Amniotic epithelial cell (primary cell): ENCODE measurements at regions not wholly inside any gene's neighbourhood (a gene's known extent, or its start where the extent isn't known, plus 50 kb on each side); places are given as distances from the start of the nearest gene placed in this dataset.
"Not testable (repeated sequence)": the region's sequence is repeated elsewhere in the genome, so short reads cannot be mapped to it uniquely, and the experiment has no call there.

Experiments
- DNase-seq: peaks from one replicate; pipeline ENCODE4 v3.0.0-alpha.2; 2010; ENCODE audit warnings: low read depth

GRCh38 chr4:79175716-79176115 lies 150.1 kb downstream of the NAA11 start:
- DNase-seq, result no peak

GRCh38 chr4:79174490-79175252 lies 151.2 kb downstream of the NAA11 start:
- no peak for DNase-seq

GRCh38 chr4:79173186-79173585 lies 152.7 kb downstream of the NAA11 start:
- DNase-seq, result no peak

DNA sequence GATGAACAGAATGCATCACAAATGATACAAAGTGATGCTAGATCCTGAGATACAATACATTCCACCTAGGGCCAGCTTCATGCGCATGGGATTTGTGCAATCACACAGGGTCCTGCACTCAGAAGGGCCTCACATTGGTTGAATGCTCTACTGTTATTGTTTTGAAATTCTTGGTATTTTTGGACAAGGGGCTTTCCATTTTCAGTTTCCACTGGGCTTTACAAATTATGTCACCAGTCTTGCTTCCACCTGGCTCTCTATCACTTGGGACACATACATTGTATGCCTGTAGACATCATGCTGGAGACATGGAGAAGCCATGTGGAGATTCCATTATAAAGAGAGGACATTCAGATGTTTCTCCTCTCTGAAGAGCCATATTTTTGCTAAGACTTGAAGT lies 155.8 kb downstream of the NAA11 start:
- DNase-seq, result no peak

DNA sequence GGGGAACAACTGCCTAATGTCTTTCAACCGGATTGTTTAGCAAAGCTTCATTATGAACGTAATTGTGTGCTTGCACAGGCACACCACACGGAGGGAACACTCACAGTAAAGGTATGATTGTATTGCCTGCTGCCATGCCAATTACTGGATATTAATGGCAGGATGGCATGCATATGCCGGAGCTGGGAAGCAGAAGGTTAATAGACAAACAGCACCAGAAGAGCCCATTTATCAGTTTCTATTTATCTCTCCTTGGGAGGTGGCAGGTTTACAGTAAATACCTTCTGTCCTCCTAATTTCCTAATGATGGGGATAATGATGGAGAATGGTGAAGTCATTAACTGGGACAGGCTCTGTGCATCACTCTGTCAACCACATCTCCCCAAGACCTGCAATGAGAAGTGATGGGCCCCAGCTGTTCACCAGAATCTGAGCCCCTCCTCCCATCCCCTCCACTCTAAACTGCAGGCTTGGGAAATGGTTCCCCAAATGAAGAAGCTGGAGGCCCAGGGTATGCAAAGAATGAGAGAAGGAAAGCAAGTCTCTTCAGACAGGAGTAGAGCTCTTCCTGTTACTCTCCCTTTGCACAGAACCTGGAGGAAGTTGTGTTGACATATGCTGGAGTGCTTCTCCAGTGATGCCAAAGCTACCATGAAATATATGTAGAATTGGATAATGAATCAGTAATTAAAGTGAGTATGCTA lies 160.8 kb downstream of the NAA11 start:
- no peak for DNase-seq

DNA sequence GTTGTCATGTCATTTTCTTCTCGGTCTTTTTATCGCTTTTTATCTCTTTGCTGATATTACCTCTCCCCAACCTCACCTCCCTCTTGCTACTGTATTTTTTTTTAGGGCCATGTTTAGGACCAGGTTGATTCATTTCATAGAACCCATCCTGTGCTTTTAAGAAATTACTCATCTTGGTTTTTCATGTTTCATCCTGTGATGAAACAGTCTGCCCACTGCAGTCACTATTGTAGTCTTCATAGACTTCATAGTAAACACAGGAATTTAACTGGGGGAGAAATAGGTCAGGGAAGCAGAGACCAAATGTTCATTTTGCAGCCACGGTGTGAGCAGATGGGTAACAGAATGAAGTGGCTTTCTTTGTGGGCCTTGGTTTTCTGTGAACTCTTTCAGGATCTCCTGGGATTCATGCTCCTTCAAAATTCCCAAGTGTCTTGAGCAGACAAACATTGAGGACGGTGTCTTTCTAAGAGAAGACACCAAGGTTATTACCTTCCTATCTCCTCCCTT lies 161.8 kb downstream of the NAA11 start:
- no peak for DNase-seq

GRCh38 chr4:79160962-79161361 lies 164.9 kb downstream of the NAA11 start:
- DNase-seq, result no peak

- not testable (repeated sequence) for DNase-seq
Measured at GRCh38 chr4:79158705-79159104, 167.2 kb downstream of the NAA11 start.

DNA sequence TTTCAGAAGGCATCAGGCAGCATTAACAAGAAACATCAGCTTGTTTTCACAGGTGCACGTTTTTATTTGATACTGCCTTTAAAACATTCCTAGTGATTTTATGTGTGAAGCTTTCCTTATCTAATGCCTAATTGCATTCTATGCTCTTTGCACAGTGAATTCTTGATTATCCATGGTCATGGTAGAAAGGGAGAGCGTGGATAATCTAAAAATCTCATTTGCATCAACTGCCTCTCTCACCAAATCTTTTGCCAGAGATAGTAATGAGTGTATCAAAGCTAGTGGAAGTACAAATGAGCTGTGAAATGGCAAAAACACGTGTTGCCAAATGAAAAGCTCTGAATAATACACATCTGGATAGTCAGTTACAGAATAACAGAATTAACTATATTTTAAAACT lies 170.5 kb downstream of the NAA11 start:
- DNase-seq, result no peak

- DNase-seq, result no peak
Measured at GRCh38 chr4:79150820-79151416, 174.9 kb downstream of the NAA11 start.

GRCh38 chr4:79148369-79148768 lies 177.5 kb downstream of the NAA11 start:
- no peak for DNase-seq

GRCh38 chr4:79147251-79147650 lies 178.6 kb downstream of the NAA11 start:
- no peak for DNase-seq

- no peak for DNase-seq
Measured at GRCh38 chr4:79141530-79141929, 184.3 kb downstream of the NAA11 start.

GRCh38 chr4:79134767-79135166 lies 191.1 kb downstream of the NAA11 start:
- no peak for DNase-seq

DNA sequence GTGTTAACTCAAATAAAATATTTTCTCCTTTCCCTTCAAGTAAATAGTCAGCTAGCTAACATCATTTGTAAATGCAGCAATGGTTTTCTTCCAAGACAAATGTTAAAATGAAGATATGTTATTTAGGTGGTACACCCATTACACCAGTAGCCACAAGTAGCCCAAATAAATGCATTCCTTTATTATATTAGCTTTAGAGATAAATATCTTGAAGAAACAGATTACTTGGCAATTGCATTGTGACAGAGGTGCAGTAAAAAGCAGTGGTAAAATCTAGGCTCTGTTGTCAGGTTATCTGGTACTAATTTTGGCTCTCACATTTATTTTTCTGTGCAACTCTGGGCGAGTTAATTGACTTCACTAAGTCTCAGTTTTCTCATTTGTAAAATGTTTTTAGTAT lies 193.0 kb downstream of the NAA11 start:
- DNase-seq, result no peak

DNA sequence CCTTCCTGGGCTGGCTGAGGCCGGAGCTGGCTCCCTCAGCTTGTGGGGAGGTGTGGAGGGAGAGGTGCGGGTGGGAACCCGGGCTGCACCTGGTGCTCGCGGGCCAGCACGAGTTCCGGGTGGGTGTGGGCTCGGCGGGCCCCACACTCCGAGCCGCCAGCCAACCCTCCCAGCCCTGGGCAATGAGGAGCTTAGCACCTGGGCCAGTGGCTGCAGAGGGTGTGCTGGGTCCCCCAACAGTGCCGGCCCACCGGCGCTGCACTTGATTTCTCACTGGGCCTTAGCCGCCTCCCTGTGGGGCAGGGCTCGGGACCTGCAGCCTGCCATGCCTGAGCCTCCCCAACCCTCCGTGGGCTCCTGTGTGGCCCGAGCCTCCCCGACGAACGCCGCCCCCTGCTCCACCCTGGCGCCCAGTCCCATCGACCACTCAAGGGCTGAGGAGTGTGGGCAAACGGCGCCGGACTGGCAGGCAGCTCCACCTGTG lies 182.7 kb upstream of the PAQR3 start:
- DNase-seq, result no peak

DNA sequence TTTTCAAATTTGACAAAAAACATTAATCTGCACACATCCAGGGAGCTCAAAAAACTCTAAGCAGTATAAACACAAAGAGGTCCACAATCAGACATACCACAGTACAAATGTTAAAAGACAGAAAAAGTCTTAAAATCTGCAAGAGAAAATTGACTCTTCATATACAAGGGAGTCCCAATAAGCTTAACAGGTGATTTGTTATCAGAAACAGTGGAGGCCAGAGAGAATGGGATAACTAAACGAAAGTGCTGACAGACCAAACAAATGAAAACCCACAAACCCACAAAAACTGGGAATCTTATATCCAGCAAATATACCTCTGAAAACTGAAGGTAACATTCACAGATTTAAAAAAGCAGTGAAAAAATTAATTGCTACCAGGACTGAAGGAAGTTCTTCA lies 182.0 kb upstream of the PAQR3 start:
- no peak for DNase-seq

DNA sequence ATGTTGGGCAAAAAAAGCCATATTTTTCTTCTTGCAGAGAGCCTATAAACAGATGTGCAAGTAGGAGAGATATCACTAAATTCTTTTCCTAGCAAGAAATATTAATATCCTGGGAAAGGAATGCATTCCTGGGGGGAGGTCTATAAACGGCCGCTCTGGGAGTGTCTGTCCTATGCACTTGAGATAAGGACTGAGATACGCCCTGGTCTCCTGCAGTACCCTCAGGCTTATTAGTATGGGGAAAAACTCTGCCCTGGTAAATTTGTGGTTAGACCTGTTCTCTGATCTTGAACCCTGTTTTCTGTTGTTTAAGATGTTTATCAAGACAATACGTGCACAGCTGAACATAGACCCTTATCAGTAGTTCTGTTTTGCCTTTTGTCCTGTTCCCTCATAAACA lies 177.8 kb upstream of the PAQR3 start:
- DNase-seq, result not testable (repeated sequence)

- DNase-seq, result no peak
Measured at GRCh38 chr4:79107014-79107413, 167.8 kb upstream of the PAQR3 start.

GRCh38 chr4:79088946-79089691 lies 149.9 kb upstream of the PAQR3 start:
- no peak for DNase-seq

GRCh38 chr4:79087071-79087470 lies 147.8 kb upstream of the PAQR3 start:
- no peak for DNase-seq

GRCh38 chr4:79083406-79084010 lies 144.3 kb upstream of the PAQR3 start:
- peak; percentile 31 for DNase-seq
